Immature natural killer cell (primary cell): ENCODE measurements at regions not wholly inside any gene's neighbourhood (a gene's known extent, or its start where the extent isn't known, plus 50 kb on each side); places are given as distances from the start of the nearest gene placed in this dataset.
"Not testable (repeated sequence)": the region's sequence is repeated elsewhere in the genome, so short reads cannot be mapped to it uniquely, and the experiment has no call there.

ENCODE experiments used
- DNase-seq, 3 donors: peaks; one replicate each; pipeline ENCODE4 v3.0.0; 2022; ENCODE audit warnings: mixed read lengths in 1 of 3
- H3K27ac Mint-ChIP-seq, 6 donors: one replicate each; pipeline ENCODE4 v1.8.0; 2020; ENCODE audit warnings: mixed read lengths in 6 of 6, mild to moderate bottlenecking in 5 of 6, inconsistent platforms in 4 of 6, moderate library complexity in 3 of 6
- H3K27me3 Mint-ChIP-seq, 3 donors: one replicate each; pipeline ENCODE4 v1.8.0; 2020 to 2021; ENCODE audit warnings: low read depth in 3 of 3, mild to moderate bottlenecking in 3 of 3, mixed read lengths in 3 of 3, moderate library complexity in 3 of 3, inconsistent platforms in 1 of 3
- H3K36me3 Mint-ChIP-seq, 3 donors: one replicate each; pipeline ENCODE4 v1.8.0; 2020; ENCODE audit warnings: mixed read lengths in 3 of 3, inconsistent platforms in 2 of 3, mild to moderate bottlenecking in 2 of 3
- H3K4me1 Mint-ChIP-seq, 2 donors: one replicate each; pipeline ENCODE4 v1.8.0; 2020; ENCODE audit warnings: inconsistent platforms in 2 of 2, mild to moderate bottlenecking in 2 of 2, mixed read lengths in 2 of 2, moderate library complexity in 1 of 2
- H3K4me3 Mint-ChIP-seq, 5 donors: one replicate each; pipeline ENCODE4 v1.8.0; 2020; ENCODE audit warnings: mild to moderate bottlenecking in 5 of 5, mixed read lengths in 5 of 5, inconsistent platforms in 3 of 5, moderate library complexity in 3 of 5
- H3K9me3 Mint-ChIP-seq, 6 donors: one replicate each; pipeline ENCODE4 v1.8.0; 2020; ENCODE audit warnings: mild to moderate bottlenecking in 6 of 6, mixed read lengths in 6 of 6, inconsistent platforms in 4 of 6, moderate library complexity in 3 of 6

GRCh38 chr9:11142965-11143738, 530.4 kb upstream of the PTPRD start:
- no peak overlapping the region for H3K27ac Mint-ChIP-seq
- no peaks in the 10 kb centered on the region for H3K27me3 Mint-ChIP-seq
- H3K9me3 Mint-ChIP-seq: peaks cover 1 to 46% (median 24%) of the 10 kb centered on the region in 6 donors
- H3K36me3 Mint-ChIP-seq: no peaks in the 10 kb centered on the region
- H3K4me1 Mint-ChIP-seq: no peaks in the 10 kb centered on the region
- DNase-seq: no peak
- H3K4me3 Mint-ChIP-seq: no peak overlapping the region

- Mint-ChIP-seq H3K4me1 (no peaks in the 10 kb centered on the region), H3K36me3 (no peaks in the 10 kb centered on the region), H3K4me3 (no peak overlapping the region), H3K27ac (no peak overlapping the region), H3K27me3 (no peaks in the 10 kb centered on the region), H3K9me3 (peaks cover 4 to 47% (median 26%) of the 10 kb centered on the region in 6 donors)
- no peak for DNase-seq
Observed at GRCh38 chr9:11144746-11145145, 531.9 kb upstream of the PTPRD start.

GRCh38 chr9:11148189-11148588, 535.4 kb upstream of the PTPRD start:
- H3K4me1 Mint-ChIP-seq: no peaks in the 10 kb centered on the region
- no peaks in the 10 kb centered on the region for H3K27me3 Mint-ChIP-seq
- H3K4me3 Mint-ChIP-seq: no peak overlapping the region
- no peaks in the 10 kb centered on the region for H3K36me3 Mint-ChIP-seq
- no peak overlapping the region for H3K27ac Mint-ChIP-seq
- H3K9me3 Mint-ChIP-seq: peaks cover 4 to 48% (median 26%) of the 10 kb centered on the region in 6 donors
- DNase-seq: no peak

- H3K36me3 Mint-ChIP-seq: no peaks in the 10 kb centered on the region
- H3K27me3 Mint-ChIP-seq: no peaks in the 10 kb centered on the region
- peaks cover 4 to 47% (median 25%) of the 10 kb centered on the region in 6 donors for H3K9me3 Mint-ChIP-seq
Observed at GRCh38 chr9:11149065-11149464, 536.3 kb upstream of the PTPRD start.

GRCh38 chr9:11158063-11158462, 545.3 kb upstream of the PTPRD start:
- no peaks in the 10 kb centered on the region for H3K4me1 Mint-ChIP-seq
- peaks cover 0 to 5% (median 0%) of the 10 kb centered on the region in 3 donors for H3K36me3 Mint-ChIP-seq
- H3K27me3 Mint-ChIP-seq: peaks cover 0 to 4% (median 0%) of the 10 kb centered on the region in 3 donors
- no peak overlapping the region for H3K27ac Mint-ChIP-seq
- no peak overlapping the region for H3K4me3 Mint-ChIP-seq
- no peak for DNase-seq
- H3K9me3 Mint-ChIP-seq: peaks cover 15 to 55% (median 41%) of the 10 kb centered on the region in 6 donors

More at GRCh38 chr9:11149065-11149464, 536.3 kb upstream of the PTPRD start:
- H3K27ac Mint-ChIP-seq: no peak overlapping the region
- DNase-seq: no peak
- no peak overlapping the region for H3K4me3 Mint-ChIP-seq
- H3K4me1 Mint-ChIP-seq: no peaks in the 10 kb centered on the region

GRCh38 chr9:11158676-11159075, 545.9 kb upstream of the PTPRD start:
- H3K27me3 Mint-ChIP-seq: peaks cover 0 to 4% (median 0%) of the 10 kb centered on the region in 3 donors
- H3K36me3 Mint-ChIP-seq: peaks cover 0 to 5% (median 0%) of the 10 kb centered on the region in 3 donors
- DNase-seq: no peak
- H3K27ac Mint-ChIP-seq: no peak overlapping the region
- no peak overlapping the region for H3K4me3 Mint-ChIP-seq
- no peaks in the 10 kb centered on the region for H3K4me1 Mint-ChIP-seq
- peaks cover 15 to 61% (median 41%) of the 10 kb centered on the region in 6 donors for H3K9me3 Mint-ChIP-seq

- H3K27me3 Mint-ChIP-seq: peaks cover 0 to 4% (median 0%) of the 10 kb centered on the region in 3 donors
- H3K4me3 Mint-ChIP-seq: no peak overlapping the region
- no peaks in the 10 kb centered on the region for H3K4me1 Mint-ChIP-seq
- DNase-seq: no peak
- no peak overlapping the region for H3K27ac Mint-ChIP-seq
- H3K36me3 Mint-ChIP-seq: peaks cover 0 to 5% (median 0%) of the 10 kb centered on the region in 3 donors
- peaks cover 15 to 68% (median 44%) of the 10 kb centered on the region in 6 donors for H3K9me3 Mint-ChIP-seq
Observed at GRCh38 chr9:11159318-11159862, 546.6 kb upstream of the PTPRD start.

- H3K36me3 Mint-ChIP-seq: no peaks in the 10 kb centered on the region
- no peaks in the 10 kb centered on the region for H3K4me1 Mint-ChIP-seq
- H3K27ac Mint-ChIP-seq: no peak overlapping the region
- no peak overlapping the region for H3K4me3 Mint-ChIP-seq
- H3K27me3 Mint-ChIP-seq: no peaks in the 10 kb centered on the region
- H3K9me3 Mint-ChIP-seq: peaks cover 15 to 65% (median 31%) of the 10 kb centered on the region in 6 donors
- DNase-seq: no peak
Observed at GRCh38 chr9:11163843-11164242, 551.0 kb upstream of the PTPRD start.

GRCh38 chr9:11182001-11182400, 569.2 kb upstream of the PTPRD start:
- peaks cover 0 to 4% (median 0%) of the 10 kb centered on the region in 3 donors for H3K36me3 Mint-ChIP-seq
- no peaks in the 10 kb centered on the region for H3K27me3 Mint-ChIP-seq
- H3K9me3 Mint-ChIP-seq: peaks cover 20 to 61% (median 29%) of the 10 kb centered on the region in 6 donors
- H3K4me1 Mint-ChIP-seq: no peaks in the 10 kb centered on the region
- H3K4me3 Mint-ChIP-seq: no peak overlapping the region
- DNase-seq: no peak
- H3K27ac Mint-ChIP-seq: no peak overlapping the region

- Mint-ChIP-seq H3K4me3 (no peak overlapping the region), H3K27me3 (no peaks in the 10 kb centered on the region), H3K27ac (no peak overlapping the region), H3K4me1 (no peaks in the 10 kb centered on the region), H3K36me3 (peaks cover 0 to 4% (median 0%) of the 10 kb centered on the region in 3 donors), H3K9me3 (peaks cover 10 to 55% (median 44%) of the 10 kb centered on the region in 6 donors)
- DNase-seq: no peak
Observed at GRCh38 chr9:11190719-11191118, 577.9 kb upstream of the PTPRD start.

- no peak for DNase-seq
- Mint-ChIP-seq H3K27ac (no peak overlapping the region), H3K4me3 (no peak overlapping the region), H3K9me3 (peaks cover 6 to 41% (median 32%) of the 10 kb centered on the region in 6 donors), H3K4me1 (no peaks in the 10 kb centered on the region), H3K27me3 (no peaks in the 10 kb centered on the region), H3K36me3 (no peaks in the 10 kb centered on the region)
Observed at GRCh38 chr9:11192993-11193392, 580.2 kb upstream of the PTPRD start.

GRCh38 chr9:11194246-11194645, 581.4 kb upstream of the PTPRD start:
- peaks cover 6 to 44% (median 28%) of the 10 kb centered on the region in 6 donors for H3K9me3 Mint-ChIP-seq
- no peaks in the 10 kb centered on the region for H3K27me3 Mint-ChIP-seq
- no peaks in the 10 kb centered on the region for H3K4me1 Mint-ChIP-seq
- DNase-seq: no peak
- H3K4me3 Mint-ChIP-seq: no peak overlapping the region
- H3K36me3 Mint-ChIP-seq: no peaks in the 10 kb centered on the region
- no peak overlapping the region for H3K27ac Mint-ChIP-seq

GRCh38 chr9:11196840-11197365, 584.1 kb upstream of the PTPRD start:
- H3K27me3 Mint-ChIP-seq, H3K4me1 Mint-ChIP-seq, H3K4me3 Mint-ChIP-seq, H3K27ac Mint-ChIP-seq, H3K36me3 Mint-ChIP-seq, DNase-seq: not testable (repeated sequence)
- peaks cover 2 to 42% (median 24%) of the 10 kb centered on the region in 6 donors for H3K9me3 Mint-ChIP-seq

GRCh38 chr9:11199335-11199734, 586.5 kb upstream of the PTPRD start:
- DNase-seq: no peak
- no peaks in the 10 kb centered on the region for H3K4me1 Mint-ChIP-seq
- H3K36me3 Mint-ChIP-seq: peaks cover 0 to 3% (median 0%) of the 10 kb centered on the region in 3 donors
- no peak overlapping the region for H3K4me3 Mint-ChIP-seq
- peaks cover 4 to 51% (median 25%) of the 10 kb centered on the region in 6 donors for H3K9me3 Mint-ChIP-seq
- no peak overlapping the region for H3K27ac Mint-ChIP-seq
- H3K27me3 Mint-ChIP-seq: no peaks in the 10 kb centered on the region
